ENCODE measurements at regions not wholly inside any gene's neighbourhood (a gene's known extent, or its start where the extent isn't known, plus 50 kb on each side); places are given as distances from the start of the nearest gene placed in this dataset.

- DNase-seq (ENCODE audit: insufficient read length, low spot score) (no peak), FAIRE-seq (no peak)
- no peak for TF ChIP-seq CTCF (IDR thresholded peaks at IDR 0.05; ENCODE audit: insufficient read depth, missing control alignments)
These were observed 91.5 kb upstream of the FAM47A start for GRCh38 chrX:34223574-34223973.

- no peak for TF ChIP-seq CTCF (IDR thresholded peaks at IDR 0.05; ENCODE audit: insufficient read depth, missing control alignments)
- DNase-seq (ENCODE audit: insufficient read length, low spot score) (no peak), FAIRE-seq (peak; percentile 32)
These were observed 85.9 kb upstream of the FAM47A start for GRCh38 chrX:34218063-34218462.

GRCh38 chrX:34197946-34198345, 65.8 kb upstream of the FAM47A start:
- no peak for FAIRE-seq
- TF ChIP-seq CTCF (IDR thresholded peaks at IDR 0.05; ENCODE audit: insufficient read depth, missing control alignments), result no peak
- no peak for DNase-seq (ENCODE audit: insufficient read length, low spot score)
